ENCODE measurements at regions not wholly inside any gene's neighbourhood (a gene's known extent, or its start where the extent isn't known, plus 50 kb on each side); places are given as distances from the start of the nearest gene placed in this dataset.
"Not testable (repeated sequence)": the region's sequence is repeated elsewhere in the genome, so short reads cannot be mapped to it uniquely, and the experiment has no call there.

- TF ChIP-seq POLR2AphosphoS5 (IDR thresholded peaks at IDR 0.05) (no peak), CTCF (IDR thresholded peaks at IDR 0.05) (no peak), POLR2A (IDR thresholded peaks at IDR 0.05) (no peak), EP300 (IDR thresholded peaks at IDR 0.05; ENCODE audit: low read depth) (no peak)
- in situ Hi-C loops (cut with MboI; ENCODE audit: low pct_ligation_motif_present in 1 of 4, low pct_unique_long_range_greater_than_20kb in 1 of 4, low sequenced_read_pairs in 3 of 4), result no loop called here
- H3K9me3 ChIP-seq, result no peaks in the 10 kb centered on the region
- H3K27me3 ChIP-seq, result no peaks in the 10 kb centered on the region
- 15 to 29% methylated on average over 1 to 3 of the region's 3 CpGs for WGBS, 2 donors (ENCODE audit: low coverage in 1 of 2)
- intact Hi-C loops (cut with DNase I; ENCODE audit: low total_unique reads), result no loop called here
- no peak for DNase-seq
- H3K4me3 ChIP-seq, result no peak overlapping the region
- H3K36me3 ChIP-seq, result no peaks in the 10 kb centered on the region
- no peak overlapping the region for H3K27ac ChIP-seq
- H3K4me1 ChIP-seq, result no peaks in the 10 kb centered on the region
These were observed 408.6 kb downstream of the GBE1 start for GRCh38 chr3:81352867-81353266.

- TF ChIP-seq CTCF (IDR thresholded peaks at IDR 0.05) (no peak), POLR2A (IDR thresholded peaks at IDR 0.05) (no peak), POLR2AphosphoS5 (IDR thresholded peaks at IDR 0.05) (no peak), EP300 (IDR thresholded peaks at IDR 0.05; ENCODE audit: low read depth) (no peak)
- no peak overlapping the region for H3K27ac ChIP-seq
- H3K36me3 ChIP-seq, result no peaks in the 10 kb centered on the region
- H3K4me3 ChIP-seq, result no peak overlapping the region
- 57 to 78% methylated on average over 4 of the region's 4 CpGs for WGBS, 2 donors (ENCODE audit: low coverage in 1 of 2)
- no peaks in the 10 kb centered on the region for H3K4me1 ChIP-seq
- no peak for DNase-seq
- in situ Hi-C loops (cut with MboI; ENCODE audit: low pct_ligation_motif_present in 1 of 4, low pct_unique_long_range_greater_than_20kb in 1 of 4, low sequenced_read_pairs in 3 of 4) (no loop called here), intact Hi-C loops (cut with DNase I; ENCODE audit: low total_unique reads) (no loop called here)
- no peaks in the 10 kb centered on the region for H3K9me3 ChIP-seq
- H3K27me3 ChIP-seq, result no peaks in the 10 kb centered on the region
These were observed 411.6 kb downstream of the GBE1 start for GRCh38 chr3:81349816-81350340.

- TF ChIP-seq POLR2A (IDR thresholded peaks at IDR 0.05) (no peak), CTCF (IDR thresholded peaks at IDR 0.05) (peak; percentile 24 to 52 (median 48))
- Histone ChIP-seq H3K27me3 (no peaks in the 10 kb centered on the region), H3K9me3 (no peaks in the 10 kb centered on the region), H3K27ac (no peak overlapping the region), H3K4me1 (no peaks in the 10 kb centered on the region), H3K4me3 (no peak overlapping the region), H3K36me3 (no peaks in the 10 kb centered on the region)
- in situ Hi-C loops (cut with MboI; ENCODE audit: low pct_ligation_motif_present in 1 of 4, low pct_unique_long_range_greater_than_20kb in 1 of 4, low sequenced_read_pairs in 3 of 4), result no loop called here
- DNase-seq, result no peak
- intact Hi-C loops (cut with DNase I; ENCODE audit: low total_unique reads), result no loop called here
- WGBS, 2 donors (ENCODE audit: low coverage in 1 of 2), result 88 to 100% methylated on average over 1 of the region's 1 CpG
These were observed 422.2 kb downstream of the GBE1 start for GRCh38 chr3:81339040-81339845.

- Histone ChIP-seq H3K4me3 (no peak overlapping the region), H3K27ac (no peak overlapping the region), H3K4me1 (no peaks in the 10 kb centered on the region), H3K36me3 (no peaks in the 10 kb centered on the region), H3K9me3 (no peaks in the 10 kb centered on the region), H3K27me3 (no peaks in the 10 kb centered on the region)
- 22 to 60% methylated on average over 2 to 4 of the region's 4 CpGs for WGBS, 2 donors (ENCODE audit: low coverage in 1 of 2)
- no peak for TF ChIP-seq POLR2A (IDR thresholded peaks at IDR 0.05)
- TF ChIP-seq CTCF (IDR thresholded peaks at IDR 0.05), result no peak
- no peak for TF ChIP-seq EP300 (IDR thresholded peaks at IDR 0.05; ENCODE audit: low read depth)
- TF ChIP-seq POLR2AphosphoS5 (IDR thresholded peaks at IDR 0.05), result no peak
- in situ Hi-C loops (cut with MboI; ENCODE audit: low pct_ligation_motif_present in 1 of 4, low pct_unique_long_range_greater_than_20kb in 1 of 4, low sequenced_read_pairs in 3 of 4), result no loop called here
- DNase-seq, result no peak
- intact Hi-C loops (cut with DNase I; ENCODE audit: low total_unique reads), result no loop called here
These were observed 425.0 kb downstream of the GBE1 start for GRCh38 chr3:81336470-81336869.

GRCh38 chr3:81329835-81330234 lies 431.6 kb downstream of the GBE1 start:
- H3K36me3 ChIP-seq; DNase-seq; in situ Hi-C loops (cut with MboI; ENCODE audit: low pct_ligation_motif_present in 1 of 4, low pct_unique_long_range_greater_than_20kb in 1 of 4, low sequenced_read_pairs in 3 of 4); H3K9me3 ChIP-seq; H3K4me1 ChIP-seq; H3K27me3 ChIP-seq; H3K4me3 ChIP-seq; intact Hi-C loops (cut with DNase I; ENCODE audit: low total_unique reads); H3K27ac ChIP-seq: not testable (repeated sequence)
- 63 to 77% methylated on average over 5 to 7 of the region's 7 CpGs for WGBS, 2 donors (ENCODE audit: low coverage in 1 of 2)
